NCI-H774 (cell line): ENCODE measurements at regions not wholly inside any gene's neighbourhood (a gene's known extent, or its start where the extent isn't known, plus 50 kb on each side); places are given as distances from the start of the nearest gene placed in this dataset.
A peak's percentile ranks its signal among the peaks of the same experiment; 100 is the strongest.
"Not testable (repeated sequence)": the region's sequence is repeated elsewhere in the genome, so short reads cannot be mapped to it uniquely, and the experiment has no call there.

Experiments
- DNase-seq: peaks from one replicate; lab custom pipeline; 2025; lab: John Stamatoyannopoulos, UW

- DNase-seq: peak; percentile 6
These were observed 138.6 kb upstream of the APOOL start for GRCh38 chrX:84865113-84865512.

GRCh38 chrX:84870281-84870680, 133.4 kb upstream of the APOOL start:
- DNase-seq: not testable (repeated sequence)

GRCh38 chrX:84872160-84872771, 131.4 kb upstream of the APOOL start:
- DNase-seq: not testable (repeated sequence)

GRCh38 chrX:84873176-84873575, 130.5 kb upstream of the APOOL start:
- DNase-seq: no peak

- DNase-seq: no peak
These were observed 126.8 kb upstream of the APOOL start for GRCh38 chrX:84876876-84877275.

GRCh38 chrX:84893897-84894296, 109.8 kb upstream of the APOOL start:
- no peak for DNase-seq

GRCh38 chrX:84907324-84907968, 96.2 kb upstream of the APOOL start:
- no peak for DNase-seq

- no peak for DNase-seq
These were observed 94.5 kb upstream of the APOOL start for GRCh38 chrX:84909151-84909550.

GRCh38 chrX:84924624-84925023, 79.1 kb upstream of the APOOL start:
- no peak for DNase-seq

GRCh38 chrX:84932814-84933213, 70.9 kb upstream of the APOOL start:
- DNase-seq: no peak

GRCh38 chrX:84933956-84934556, 69.6 kb upstream of the APOOL start:
- DNase-seq: no peak
